Ishikawa (cell line): ENCODE measurements at regions not wholly inside any gene's neighbourhood (a gene's known extent, or its start where the extent isn't known, plus 50 kb on each side); places are given as distances from the start of the nearest gene placed in this dataset.

Source experiments
- CREB1 ChIP-seq: IDR thresholded peaks from 2 replicates; pipeline ENCODE4 v1.6.1; 2012; ENCODE audit warnings: low read depth
- TAF1 ChIP-seq: IDR thresholded peaks from 2 replicates; pipeline ENCODE4 v1.6.1; 2012; ENCODE audit warnings: low read depth, mild to moderate bottlenecking
- YY1 ChIP-seq: IDR thresholded peaks from 2 replicates; pipeline ENCODE4 v1.6.1; 2012; ENCODE audit warnings: low read depth
- TF ChIP-seq, protein P1 (sequence below): IDR thresholded peaks from 2 replicates; pipeline ENCODE4 v1.6.1; 2012

DNA sequence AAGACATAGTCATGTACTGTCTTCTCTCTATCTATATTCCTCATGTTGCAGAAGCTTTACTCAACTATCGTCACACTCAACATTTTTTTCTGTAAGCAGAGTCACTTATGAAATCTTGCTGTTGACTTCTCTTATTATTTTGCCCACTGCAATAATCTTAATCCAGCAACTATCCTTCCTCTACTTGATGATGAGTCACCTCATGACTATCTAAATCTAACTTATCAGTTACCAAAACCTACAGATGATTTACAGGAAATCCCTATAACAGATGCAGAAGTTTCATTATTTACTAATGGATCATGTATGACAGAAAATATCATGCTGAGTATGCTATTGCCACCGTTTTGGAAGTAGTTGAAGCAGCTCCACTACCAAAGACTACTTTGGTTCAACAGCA, 378.9 kb downstream of the DUSP10 start:
- TF ChIP-seq TAF1 (no peak), CREB1 (no peak), YY1 (no peak)
- TF ChIP-seq, protein P1, sequence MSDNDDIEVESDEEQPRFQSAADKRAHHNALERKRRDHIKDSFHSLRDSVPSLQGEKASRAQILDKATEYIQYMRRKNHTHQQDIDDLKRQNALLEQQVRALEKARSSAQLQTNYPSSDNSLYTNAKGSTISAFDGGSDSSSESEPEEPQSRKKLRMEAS: no peak
